DND-41 (cell line): ENCODE measurements at regions not wholly inside any gene's neighbourhood (a gene's known extent, or its start where the extent isn't known, plus 50 kb on each side); places are given as distances from the start of the nearest gene placed in this dataset.

Source experiments
- ATAC-seq: fragments of 200-7000 bp; cut with Tn5 transposase; 3 replicates; pipeline ENCODE4 v1.9.1; 2021; ENCODE audit warnings: low read depth; ENCODE audit not compliant: insufficient read depth
- DNase-seq: peaks from one replicate; pipeline ENCODE4 v3.0.0-alpha.2; 2020
- H2AFZ ChIP-seq: 2 replicates; pipeline ENCODE4 v1.6.0; 2012; ENCODE audit warnings: low read depth, low read length
- H3K27ac ChIP-seq: 2 replicates; pipeline ENCODE4 v1.5.1; 2012; ENCODE audit warnings: low read length, inconsistent platforms
- H3K27me3 ChIP-seq: fragments of 200-600 bp; sonication (generic); 2 replicates; pipeline ENCODE4 v1.6.0; 2012; ENCODE audit warnings: low read length, mild to moderate bottlenecking, inconsistent platforms; ENCODE audit not compliant: insufficient read depth, poor library complexity
- H3K36me3 ChIP-seq: 2 replicates; pipeline ENCODE4 v1.5.1; 2012; ENCODE audit warnings: low read length, inconsistent platforms; ENCODE audit not compliant: insufficient read depth
- H3K4me1 ChIP-seq: 2 replicates; pipeline ENCODE4 v1.5.1; 2012; ENCODE audit warnings: mild to moderate bottlenecking, low read length; ENCODE audit not compliant: insufficient read depth
- H3K4me2 ChIP-seq: 2 replicates; pipeline ENCODE4 v1.6.0; 2012; ENCODE audit warnings: mild to moderate bottlenecking, moderate library complexity, low read length, inconsistent platforms; ENCODE audit not compliant: insufficient read depth
- H3K4me3 ChIP-seq, 2 experiments: fragments of 200-600 bp in 1 of 2; shearing (Covaris generic) in 1 of 2; 2 replicates each; pipeline ENCODE4 v1.5.1; 2012 to 2016; ENCODE audit warnings: inconsistent platforms in 2 of 2, low read length in 2 of 2, mild to moderate bottlenecking in 2 of 2, low read depth in 1 of 2, moderate library complexity in 1 of 2
- H3K79me2 ChIP-seq: 2 replicates; pipeline ENCODE4 v1.6.0; 2012; ENCODE audit warnings: low read length, inconsistent platforms; ENCODE audit not compliant: insufficient read depth
- H3K9ac ChIP-seq: 2 replicates; pipeline ENCODE4 v1.6.0; 2012; ENCODE audit warnings: low read depth, mild to moderate bottlenecking, inconsistent platforms, low read length, moderate library complexity
- H3K9me3 ChIP-seq: 2 replicates; pipeline ENCODE4 v1.5.1; 2012; ENCODE audit warnings: low read length, moderate library complexity, mild to moderate bottlenecking, inconsistent platforms; ENCODE audit not compliant: insufficient read depth, severe bottlenecking
- H4K20me1 ChIP-seq: 2 replicates; pipeline ENCODE4 v1.6.0; 2012; ENCODE audit warnings: low read length; ENCODE audit not compliant: insufficient read depth
- CTCF ChIP-seq: IDR thresholded peaks from 2 replicates; pipeline ENCODE4 v1.5.1; 2012; ENCODE audit warnings: borderline replicate concordance, low read length, moderate library complexity, mild to moderate bottlenecking; ENCODE audit not compliant: poor library complexity, severe bottlenecking; ENCODE audit errors: extremely low read depth
- EZH2 ChIP-seq: IDR thresholded peaks from 3 replicates; pipeline ENCODE4 v1.6.1; 2012; ENCODE audit warnings: borderline replicate concordance, low read depth, mild to moderate bottlenecking, moderate library complexity, low read length, inconsistent platforms; ENCODE audit not compliant: severe bottlenecking

GRCh38 chr3:174662653-174663052, 196.5 kb upstream of the NAALADL2 start:
- Histone ChIP-seq H3K9ac (no peak overlapping the region), H3K27ac (no peak overlapping the region), H3K27me3 (no peaks in the 10 kb centered on the region), H3K4me2 (no peak overlapping the region), H3K36me3 (no peaks in the 10 kb centered on the region), H2AFZ (no peak overlapping the region), H4K20me1 (no peaks in the 10 kb centered on the region), H3K4me1 (no peaks in the 10 kb centered on the region), H3K79me2 (no peaks in the 10 kb centered on the region), H3K9me3 (no peaks in the 10 kb centered on the region), H3K4me3 (no peak overlapping the region)
- DNase-seq (no peak), ATAC-seq (no peak)
- no peak for TF ChIP-seq CTCF

- Histone ChIP-seq H3K9me3 (no peaks in the 10 kb centered on the region), H3K4me2 (no peak overlapping the region), H3K4me3 (no peak overlapping the region), H3K4me1 (no peaks in the 10 kb centered on the region), H3K79me2 (no peaks in the 10 kb centered on the region), H3K27ac (no peak overlapping the region), H3K36me3 (no peaks in the 10 kb centered on the region), H3K27me3 (no peaks in the 10 kb centered on the region), H3K9ac (no peak overlapping the region), H4K20me1 (no peaks in the 10 kb centered on the region), H2AFZ (no peak overlapping the region)
- TF ChIP-seq CTCF (no peak), EZH2 (no peak)
- DNase-seq (no peak), ATAC-seq (no peak)
Measured at GRCh38 chr3:174667386-174667785, 191.7 kb upstream of the NAALADL2 start.

GRCh38 chr3:174675406-174675805, 183.7 kb upstream of the NAALADL2 start:
- no peak for TF ChIP-seq EZH2
- no peak for TF ChIP-seq CTCF
- DNase-seq: no peak

GRCh38 chr3:174681784-174682183, 177.3 kb upstream of the NAALADL2 start:
- no peak overlapping the region for H2AFZ ChIP-seq
- H4K20me1 ChIP-seq: no peaks in the 10 kb centered on the region
- H3K27ac ChIP-seq: no peak overlapping the region
- no peaks in the 10 kb centered on the region for H3K36me3 ChIP-seq
- no peaks in the 10 kb centered on the region for H3K79me2 ChIP-seq
- no peak overlapping the region for H3K4me2 ChIP-seq
- no peaks in the 10 kb centered on the region for H3K27me3 ChIP-seq
- TF ChIP-seq EZH2 (no peak), CTCF (no peak)
- H3K9me3 ChIP-seq: no peaks in the 10 kb centered on the region
- DNase-seq: no peak
- no peak for ATAC-seq
- H3K4me1 ChIP-seq: no peaks in the 10 kb centered on the region
- no peak overlapping the region for H3K9ac ChIP-seq
- no peak overlapping the region for H3K4me3 ChIP-seq

More at GRCh38 chr3:174675406-174675805, 183.7 kb upstream of the NAALADL2 start:
- no peak overlapping the region for H3K4me2 ChIP-seq
- no peak overlapping the region for H3K4me3 ChIP-seq
- H2AFZ ChIP-seq: no peak overlapping the region
- no peaks in the 10 kb centered on the region for H3K4me1 ChIP-seq
- no peaks in the 10 kb centered on the region for H3K9me3 ChIP-seq
- H3K36me3 ChIP-seq: no peaks in the 10 kb centered on the region
- H4K20me1 ChIP-seq: no peaks in the 10 kb centered on the region
- H3K79me2 ChIP-seq: no peaks in the 10 kb centered on the region
- ATAC-seq: no peak
- no peak overlapping the region for H3K27ac ChIP-seq
- H3K27me3 ChIP-seq: no peaks in the 10 kb centered on the region
- H3K9ac ChIP-seq: no peak overlapping the region
